ENCODE measurements at regions not wholly inside any gene's neighbourhood (a gene's known extent, or its start where the extent isn't known, plus 50 kb on each side); places are given as distances from the start of the nearest gene placed in this dataset.

DNA sequence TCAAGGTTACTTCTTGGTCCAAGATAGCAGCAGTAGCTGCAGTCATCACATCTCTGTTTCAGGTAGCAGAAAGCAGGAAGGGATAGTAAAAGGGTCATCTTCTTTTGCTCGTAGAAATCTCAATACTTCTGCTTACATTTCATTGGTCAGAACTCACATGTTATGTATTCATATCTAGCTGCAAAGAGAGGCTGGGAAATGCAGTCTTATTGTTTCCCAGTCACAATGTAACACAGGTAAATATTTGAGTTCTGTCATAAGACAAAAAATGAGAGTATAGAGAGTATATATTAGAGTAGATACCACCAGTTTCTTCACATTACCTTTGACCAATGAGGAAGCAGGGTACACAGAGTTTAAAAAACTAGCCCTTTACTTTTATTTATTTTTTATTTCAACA is 132.4 kb upstream of the ITGA6 start:
- H3K36me3 ChIP-seq, result no peaks in the 10 kb centered on the region
- no peak overlapping the region for H3K4me3 ChIP-seq
- DNase-seq (ENCODE audit: low read depth in 1 of 2, low spot score in 1 of 2), result no peak
- peaks cover 15% of the 10 kb centered on the region for H3K4me1 ChIP-seq (ENCODE audit: low read depth)
- H3K27me3 ChIP-seq, result no peaks in the 10 kb centered on the region
- H3K9me3 ChIP-seq (ENCODE audit: low read depth), result no peaks in the 10 kb centered on the region
- TF ChIP-seq, protein P1, sequence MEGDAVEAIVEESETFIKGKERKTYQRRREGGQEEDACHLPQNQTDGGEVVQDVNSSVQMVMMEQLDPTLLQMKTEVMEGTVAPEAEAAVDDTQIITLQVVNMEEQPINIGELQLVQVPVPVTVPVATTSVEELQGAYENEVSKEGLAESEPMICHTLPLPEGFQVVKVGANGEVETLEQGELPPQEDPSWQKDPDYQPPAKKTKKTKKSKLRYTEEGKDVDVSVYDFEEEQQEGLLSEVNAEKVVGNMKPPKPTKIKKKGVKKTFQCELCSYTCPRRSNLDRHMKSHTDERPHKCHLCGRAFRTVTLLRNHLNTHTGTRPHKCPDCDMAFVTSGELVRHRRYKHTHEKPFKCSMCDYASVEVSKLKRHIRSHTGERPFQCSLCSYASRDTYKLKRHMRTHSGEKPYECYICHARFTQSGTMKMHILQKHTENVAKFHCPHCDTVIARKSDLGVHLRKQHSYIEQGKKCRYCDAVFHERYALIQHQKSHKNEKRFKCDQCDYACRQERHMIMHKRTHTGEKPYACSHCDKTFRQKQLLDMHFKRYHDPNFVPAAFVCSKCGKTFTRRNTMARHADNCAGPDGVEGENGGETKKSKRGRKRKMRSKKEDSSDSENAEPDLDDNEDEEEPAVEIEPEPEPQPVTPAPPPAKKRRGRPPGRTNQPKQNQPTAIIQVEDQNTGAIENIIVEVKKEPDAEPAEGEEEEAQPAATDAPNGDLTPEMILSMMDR (IDR thresholded peaks at IDR 0.05; ENCODE audit: low read depth, low read length), result no peak
- H3K27ac ChIP-seq, result no peak overlapping the region

GRCh38 chr2:172295677-172296076 is 131.7 kb upstream of the ITGA6 start:
- Histone ChIP-seq H3K27ac (no peak overlapping the region), H3K27me3 (no peaks in the 10 kb centered on the region), H3K4me1 (ENCODE audit: low read depth) (peaks cover 15% of the 10 kb centered on the region), H3K9me3 (ENCODE audit: low read depth) (no peaks in the 10 kb centered on the region), H3K4me3 (no peak overlapping the region), H3K36me3 (no peaks in the 10 kb centered on the region)
- TF ChIP-seq, protein P1 (IDR thresholded peaks at IDR 0.05; ENCODE audit: low read depth, low read length), result no peak
- no peak for DNase-seq (ENCODE audit: low read depth in 1 of 2, low spot score in 1 of 2)

DNA sequence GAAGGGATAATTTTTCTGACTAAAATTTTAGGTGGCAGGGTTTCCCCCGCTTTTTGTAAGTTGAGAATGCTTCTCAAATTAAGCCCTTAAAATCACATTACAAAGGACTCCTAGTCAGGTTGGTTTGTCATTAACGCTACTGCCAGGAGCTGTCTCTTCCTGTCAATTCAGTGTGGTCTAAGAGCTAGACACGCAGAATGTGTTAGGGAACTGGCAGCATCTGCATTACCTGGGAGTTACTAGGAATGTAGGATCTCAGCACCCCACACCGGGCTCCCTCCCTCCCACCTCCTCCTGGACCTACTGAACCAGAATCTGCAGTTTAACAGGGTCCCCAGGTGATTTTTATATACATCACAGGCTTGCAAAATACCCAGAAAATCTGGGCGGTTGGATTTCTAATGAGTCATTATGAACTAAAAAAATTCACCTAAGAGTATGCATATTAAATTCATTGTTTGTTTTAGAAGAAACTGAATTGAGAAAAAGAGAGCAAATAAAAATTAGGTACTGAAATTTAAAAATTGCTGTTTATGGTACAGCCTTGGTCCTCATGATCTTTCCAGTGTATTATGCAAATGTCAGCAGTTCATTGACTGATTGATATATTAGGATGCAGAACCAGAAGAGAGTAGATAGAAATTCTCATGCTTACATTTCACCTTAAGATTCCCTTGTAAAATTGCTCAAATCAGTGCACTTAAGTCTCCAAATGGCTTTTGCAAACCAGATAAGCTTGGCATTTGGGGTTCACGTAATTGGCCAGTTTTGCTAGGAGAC is 130.9 kb upstream of the ITGA6 start:
- H3K4me3 ChIP-seq, result no peak overlapping the region
- no peaks in the 10 kb centered on the region for H3K27me3 ChIP-seq

GRCh38 chr2:172297531-172297930 is 129.9 kb upstream of the ITGA6 start:
- H3K36me3 ChIP-seq, result no peaks in the 10 kb centered on the region
- H3K27ac ChIP-seq, result no peak overlapping the region
- H3K4me3 ChIP-seq, result no peak overlapping the region
- no peaks in the 10 kb centered on the region for H3K9me3 ChIP-seq (ENCODE audit: low read depth)
- DNase-seq (ENCODE audit: low read depth in 1 of 2, low spot score in 1 of 2), result no peak
- peaks cover 15% of the 10 kb centered on the region for H3K4me1 ChIP-seq (ENCODE audit: low read depth)
- H3K27me3 ChIP-seq, result no peaks in the 10 kb centered on the region
- TF ChIP-seq, protein P1 (IDR thresholded peaks at IDR 0.05; ENCODE audit: low read depth, low read length), result no peak

More for the DNA sequence above, 130.9 kb upstream of the ITGA6 start:
- TF ChIP-seq, protein P1 (IDR thresholded peaks at IDR 0.05; ENCODE audit: low read depth, low read length), result no peak
- H3K4me1 ChIP-seq (ENCODE audit: low read depth), result peaks cover 15% of the 10 kb centered on the region
- H3K36me3 ChIP-seq, result no peaks in the 10 kb centered on the region
- no peak overlapping the region for H3K27ac ChIP-seq
- H3K9me3 ChIP-seq (ENCODE audit: low read depth), result no peaks in the 10 kb centered on the region
- DNase-seq (ENCODE audit: low read depth in 1 of 2, low spot score in 1 of 2), result no peak

GRCh38 chr2:172297950-172298349 is 129.4 kb upstream of the ITGA6 start:
- TF ChIP-seq, protein P1 (IDR thresholded peaks at IDR 0.05; ENCODE audit: low read depth, low read length), result no peak

More at GRCh38 chr2:172297950-172298349, 129.4 kb upstream of the ITGA6 start:
- DNase-seq (ENCODE audit: low read depth in 1 of 2, low spot score in 1 of 2), result no peak
- Histone ChIP-seq H3K36me3 (no peaks in the 10 kb centered on the region), H3K27ac (no peak overlapping the region), H3K4me3 (no peak overlapping the region), H3K4me1 (ENCODE audit: low read depth) (peaks cover 15% of the 10 kb centered on the region), H3K27me3 (no peaks in the 10 kb centered on the region), H3K9me3 (ENCODE audit: low read depth) (no peaks in the 10 kb centered on the region)

Measured in cardiac muscle cell (in vitro differentiated cells and primary cell).